OCI-LY3 (cell line): ENCODE measurements at regions not wholly inside any gene's neighbourhood (a gene's known extent, or its start where the extent isn't known, plus 50 kb on each side); places are given as distances from the start of the nearest gene placed in this dataset.

Experiments used
- H2AFZ ChIP-seq: fragments of 200-600, 300-600 bp; shearing (Covaris generic); 2 replicates; pipeline ENCODE4 v1.6.0; 2014; ENCODE audit warnings: antibody characterized with exemption, low read depth, low read length
- H3K27ac ChIP-seq: fragments of 200-600, 300-600 bp; sonication (generic); 2 replicates; pipeline ENCODE4 v1.5.1; 2014; ENCODE audit warnings: mild to moderate bottlenecking, low read length, moderate library complexity, mixed read lengths
- H3K27me3 ChIP-seq: fragments of 200-600, 300-600 bp; sonication (generic); 2 replicates; pipeline ENCODE4 v1.6.1; 2014; ENCODE audit warnings: low read depth, low read length, mixed read lengths
- H3K36me3 ChIP-seq: fragments of 200-600, 300-600 bp; sonication (generic); replicated peaks from 2 replicates; pipeline ENCODE3; 2014; ENCODE audit warnings: low read depth, low read length, mixed read lengths
- H3K4me1 ChIP-seq: fragments of 300-600, 200-600 bp; sonication (generic); 2 replicates; pipeline ENCODE4 v1.6.1; 2014; ENCODE audit warnings: low read length, mixed read lengths
- H3K4me2 ChIP-seq: fragments of 200-600, 300-600 bp; sonication (generic); 2 replicates; pipeline ENCODE4 v1.6.1; 2014; ENCODE audit warnings: low read length, mixed read lengths
- H3K4me3 ChIP-seq: fragments of 300-600, 200-600 bp; sonication (generic); 2 replicates; pipeline ENCODE4 v1.5.1; 2014; ENCODE audit warnings: antibody characterized with exemption, mild to moderate bottlenecking, low read length, moderate library complexity
- H3K79me2 ChIP-seq: fragments of 300-600, 200-600 bp; shearing (Covaris generic); 2 replicates; pipeline ENCODE4 v1.6.1; 2014; ENCODE audit warnings: mild to moderate bottlenecking, low read length, mixed read lengths
- H3K9ac ChIP-seq: fragments of 300-600, 200-600 bp; shearing (Covaris generic); 2 replicates; pipeline ENCODE4 v1.6.0; 2014; ENCODE audit warnings: mild to moderate bottlenecking, low read length, moderate library complexity
- H3K9me3 ChIP-seq: fragments of 200-600, 300-600 bp; shearing (Covaris generic); 2 replicates; pipeline ENCODE4 v1.6.1; 2014; ENCODE audit warnings: low read length, mixed read lengths; ENCODE audit not compliant: insufficient read depth
- H4K20me1 ChIP-seq: fragments of 200-600, 300-600 bp; sonication (generic); 2 replicates; pipeline ENCODE4 v1.6.1; 2016; ENCODE audit warnings: low read length, mixed read lengths; ENCODE audit not compliant: insufficient read depth
- CTCF ChIP-seq: fragments of 200-600, 300-600 bp; sonication (generic); IDR thresholded peaks from 2 replicates; pipeline ENCODE4 v1.5.1; 2014; ENCODE audit warnings: antibody characterized with exemption, low read length, low read depth
- EZH2phosphoT487 ChIP-seq: fragments of 200-600 bp; shearing (Covaris generic); IDR thresholded peaks from 2 replicates; pipeline ENCODE4 v1.6.1; 2018; ENCODE audit warnings: antibody characterized with exemption, mixed run types, low read depth

- Histone ChIP-seq H3K79me2 (no peaks in the 10 kb centered on the region), H3K27me3 (no peaks in the 10 kb centered on the region), H3K9me3 (no peaks in the 10 kb centered on the region), H3K27ac (no peak overlapping the region), H2AFZ (no peak overlapping the region), H4K20me1 (no peaks in the 10 kb centered on the region), H3K4me2 (no peak overlapping the region), H3K9ac (no peak overlapping the region), H3K4me3 (no peak overlapping the region), H3K4me1 (no peaks in the 10 kb centered on the region), H3K36me3 (no peaks in the 10 kb centered on the region)
- TF ChIP-seq EZH2phosphoT487 (no peak), CTCF (no peak)
Observed at GRCh38 chr3:21158861-21159542, 592.0 kb downstream of the ZNF385D start.

GRCh38 chr3:21154911-21155310 lies 596.1 kb downstream of the ZNF385D start:
- Histone ChIP-seq H3K27ac (no peak overlapping the region), H3K27me3 (no peaks in the 10 kb centered on the region), H3K36me3 (no peaks in the 10 kb centered on the region), H2AFZ (no peak overlapping the region), H3K4me3 (no peak overlapping the region), H4K20me1 (no peaks in the 10 kb centered on the region), H3K9me3 (no peaks in the 10 kb centered on the region), H3K79me2 (no peaks in the 10 kb centered on the region), H3K4me2 (no peak overlapping the region), H3K4me1 (peaks cover 11% of the 10 kb centered on the region), H3K9ac (no peak overlapping the region)
- TF ChIP-seq EZH2phosphoT487 (no peak), CTCF (no peak)

DNA sequence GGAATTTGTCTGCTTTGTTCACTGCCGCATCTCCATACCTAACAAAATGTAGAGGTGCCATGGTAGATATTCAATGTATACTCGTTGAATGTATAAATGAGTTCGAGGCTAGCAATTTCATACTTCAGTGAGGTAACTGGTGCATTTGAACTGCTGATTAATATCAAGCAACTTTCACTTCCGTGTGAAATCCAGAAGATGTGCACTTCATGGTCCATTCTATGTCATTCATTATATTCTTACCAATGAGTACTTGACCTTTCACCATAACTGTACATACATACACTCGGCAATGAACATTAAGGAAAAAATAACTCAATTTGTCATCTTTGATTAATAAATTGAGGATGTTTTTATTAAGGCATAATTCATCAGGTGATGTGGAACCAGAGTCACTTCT lies 598.5 kb downstream of the ZNF385D start:
- TF ChIP-seq EZH2phosphoT487: no peak
- no peak for TF ChIP-seq CTCF
- peaks cover 11% of the 10 kb centered on the region for H3K4me1 ChIP-seq

DNA sequence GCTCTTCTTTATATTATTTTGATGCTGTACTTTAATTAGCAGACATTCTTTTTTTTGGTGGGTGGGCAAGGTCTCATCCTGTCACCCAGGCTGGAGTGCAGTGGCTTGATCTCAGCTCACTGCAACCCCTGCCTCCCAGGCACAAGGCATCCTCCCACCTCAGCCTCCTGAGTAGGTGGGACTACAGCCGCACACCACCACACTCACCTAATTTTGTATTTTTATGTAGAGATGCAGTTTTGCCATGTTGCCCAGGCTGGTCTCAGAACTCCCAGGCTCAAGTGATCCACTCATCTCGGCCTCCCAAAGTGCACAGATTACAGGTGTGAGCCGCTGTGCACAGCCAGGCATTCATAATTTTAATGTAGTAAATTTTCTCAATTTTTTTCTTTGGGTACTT lies 608.1 kb downstream of the ZNF385D start:
- Histone ChIP-seq H3K4me2 (no peak overlapping the region), H3K9ac (no peak overlapping the region), H3K9me3 (no peaks in the 10 kb centered on the region), H3K27ac (no peak overlapping the region), H3K79me2 (no peaks in the 10 kb centered on the region), H3K27me3 (no peaks in the 10 kb centered on the region), H4K20me1 (no peaks in the 10 kb centered on the region), H3K36me3 (no peaks in the 10 kb centered on the region), H3K4me1 (no peaks in the 10 kb centered on the region), H3K4me3 (no peak overlapping the region), H2AFZ (no peak overlapping the region)
- TF ChIP-seq CTCF (no peak), EZH2phosphoT487 (no peak)

More for the DNA sequence above, 598.5 kb downstream of the ZNF385D start:
- Histone ChIP-seq H3K4me3 (no peak overlapping the region), H3K4me2 (peak overlapping the region; percentile 33; the same call in 1 of the 2 replicates), H3K27ac (no peak overlapping the region), H3K9ac (no peak overlapping the region), H3K79me2 (no peaks in the 10 kb centered on the region), H3K27me3 (no peaks in the 10 kb centered on the region), H4K20me1 (no peaks in the 10 kb centered on the region), H2AFZ (no peak overlapping the region), H3K9me3 (no peaks in the 10 kb centered on the region), H3K36me3 (no peaks in the 10 kb centered on the region)
